ENCODE measurements at regions not wholly inside any gene's neighbourhood (a gene's known extent, or its start where the extent isn't known, plus 50 kb on each side); places are given as distances from the start of the nearest gene placed in this dataset.

- Mint-ChIP-seq H3K27me3 (ENCODE audit: low read depth in 2 of 2) (peaks cover 0 to 6% of the 10 kb centered on the region in 2 donors), H3K9me3 (peaks cover 0 to 4% of the 10 kb centered on the region in 2 donors), H3K36me3 (no peaks in the 10 kb centered on the region), H3K4me3 (no peak overlapping the region), H3K4me1 (peaks cover 0 to 1% of the 10 kb centered on the region in 2 donors), H3K27ac (no peak overlapping the region)
- H3K4me1 ChIP-seq (ENCODE audit: control insufficient read depth, insufficient read depth, low read length): no peaks in the 10 kb centered on the region
- ATAC-seq (no peak), DNase-seq (no peak)
- H3K36me3 ChIP-seq (ENCODE audit: control insufficient read depth, insufficient read depth, low read length): no peaks in the 10 kb centered on the region
- intact Hi-C loops (cut with micrococcal nuclease): no loop called here
- H3K27me3 ChIP-seq (ENCODE audit: control insufficient read depth, insufficient read depth, low read length): no peaks in the 10 kb centered on the region
- WGBS (ENCODE audit: insufficient coverage): 94% methylated on average over 1 of the region's 1 CpG
- no peak overlapping the region for H3K27ac ChIP-seq (ENCODE audit: low read length)
- H3K4me3 ChIP-seq (ENCODE audit: low read length): no peak overlapping the region
- TF ChIP-seq CTCF (IDR thresholded peaks at IDR 0.05): no peak
- H3K9me3 ChIP-seq (ENCODE audit: control insufficient read depth, insufficient read depth, low read length): no peaks in the 10 kb centered on the region
These were observed 307.6 kb upstream of the FLRT2 start for GRCh38 chr14:85222341-85222740.

GRCh38 chr14:85223667-85224066, 306.3 kb upstream of the FLRT2 start:
- Mint-ChIP-seq H3K36me3 (no peaks in the 10 kb centered on the region), H3K4me3 (no peak overlapping the region), H3K27ac (no peak overlapping the region), H3K9me3 (peaks cover 0 to 4% of the 10 kb centered on the region in 2 donors), H3K4me1 (peaks cover 0 to 6% of the 10 kb centered on the region in 2 donors), H3K27me3 (ENCODE audit: low read depth in 2 of 2) (peaks cover 0 to 6% of the 10 kb centered on the region in 2 donors)
- Histone ChIP-seq H3K27me3 (ENCODE audit: control insufficient read depth, insufficient read depth, low read length) (no peaks in the 10 kb centered on the region), H3K4me1 (ENCODE audit: control insufficient read depth, insufficient read depth, low read length) (no peaks in the 10 kb centered on the region), H3K9me3 (ENCODE audit: control insufficient read depth, insufficient read depth, low read length) (no peaks in the 10 kb centered on the region), H3K4me3 (ENCODE audit: low read length) (no peak overlapping the region), H3K27ac (ENCODE audit: low read length) (no peak overlapping the region), H3K36me3 (ENCODE audit: control insufficient read depth, insufficient read depth, low read length) (no peaks in the 10 kb centered on the region)
- TF ChIP-seq CTCF (IDR thresholded peaks at IDR 0.05): no peak
- ATAC-seq: no peak
- DNase-seq: no peak
- WGBS (ENCODE audit: insufficient coverage): 87% methylated on average over 3 of the region's 3 CpGs
- intact Hi-C loops (cut with micrococcal nuclease): no loop called here

GRCh38 chr14:85224241-85224640, 305.7 kb upstream of the FLRT2 start:
- no peak overlapping the region for H3K4me3 Mint-ChIP-seq
- Histone ChIP-seq H3K27me3 (ENCODE audit: control insufficient read depth, insufficient read depth, low read length) (no peaks in the 10 kb centered on the region), H3K4me1 (ENCODE audit: control insufficient read depth, insufficient read depth, low read length) (no peaks in the 10 kb centered on the region), H3K4me3 (ENCODE audit: low read length) (no peak overlapping the region), H3K27ac (ENCODE audit: low read length) (no peak overlapping the region), H3K9me3 (ENCODE audit: control insufficient read depth, insufficient read depth, low read length) (no peaks in the 10 kb centered on the region), H3K36me3 (ENCODE audit: control insufficient read depth, insufficient read depth, low read length) (no peaks in the 10 kb centered on the region)
- H3K36me3 Mint-ChIP-seq: peaks cover 2% of the 10 kb centered on the region
- TF ChIP-seq CTCF (IDR thresholded peaks at IDR 0.05): no peak
- intact Hi-C loops (cut with micrococcal nuclease): no loop called here
- 80% methylated on average over 3 of the region's 3 CpGs for WGBS (ENCODE audit: insufficient coverage)
- peaks cover 0 to 6% of the 10 kb centered on the region in 2 donors for H3K27me3 Mint-ChIP-seq (ENCODE audit: low read depth in 2 of 2)
- H3K9me3 Mint-ChIP-seq: peaks cover 0 to 7% of the 10 kb centered on the region in 2 donors
- H3K4me1 Mint-ChIP-seq: peaks cover 0 to 6% of the 10 kb centered on the region in 2 donors
- ATAC-seq (no peak), DNase-seq (no peak)
- H3K27ac Mint-ChIP-seq: no peak overlapping the region

- H3K36me3 ChIP-seq (ENCODE audit: control insufficient read depth, insufficient read depth, low read length): no peaks in the 10 kb centered on the region
- no peak overlapping the region for H3K27ac ChIP-seq (ENCODE audit: low read length)
- H3K4me1 Mint-ChIP-seq: peaks cover 12% of the 10 kb centered on the region in 2 donors
- no peak for DNase-seq
- H3K4me3 ChIP-seq (ENCODE audit: low read length): no peak overlapping the region
- H3K4me3 Mint-ChIP-seq: no peak overlapping the region
- H3K27me3 ChIP-seq (ENCODE audit: control insufficient read depth, insufficient read depth, low read length): no peaks in the 10 kb centered on the region
- WGBS (ENCODE audit: insufficient coverage): 84% methylated on average over 12 of the region's 12 CpGs
- H3K27ac Mint-ChIP-seq: no peak overlapping the region
- intact Hi-C loops (cut with micrococcal nuclease): no loop called here
- no peak for ATAC-seq
- no peaks in the 10 kb centered on the region for H3K4me1 ChIP-seq (ENCODE audit: control insufficient read depth, insufficient read depth, low read length)
- no peak for TF ChIP-seq CTCF (IDR thresholded peaks at IDR 0.05)
- peaks cover 3 to 8% of the 10 kb centered on the region in 2 donors for H3K9me3 Mint-ChIP-seq
- H3K9me3 ChIP-seq (ENCODE audit: control insufficient read depth, insufficient read depth, low read length): no peaks in the 10 kb centered on the region
- H3K36me3 Mint-ChIP-seq: peaks cover 8% of the 10 kb centered on the region
- H3K27me3 Mint-ChIP-seq (ENCODE audit: low read depth in 2 of 2): no peaks in the 10 kb centered on the region
These were observed 296.2 kb upstream of the FLRT2 start for GRCh38 chr14:85233756-85234155.

Data from natural killer cell (primary cell).